AG04450 (cell line): ENCODE measurements at regions not wholly inside any gene's neighbourhood (a gene's known extent, or its start where the extent isn't known, plus 50 kb on each side); places are given as distances from the start of the nearest gene placed in this dataset.

ENCODE experiments used
- CTCF ChIA-PET: fragments of 300-600, 350-600 bp; formaldehyde crosslinking; extraction: SDS; loops from one replicate; lab custom pipeline; 2022; ENCODE audit warnings: antibody characterized with exemption, inconsistent platforms; lab: Charles Lee
- POLR2A ChIA-PET: fragments of 350-600 bp; formaldehyde crosslinking; extraction: SDS; loops from one replicate; lab custom pipeline; 2021; ENCODE audit warnings: antibody characterized with exemption, inconsistent platforms; lab: Yijun Ruan, JAX
- DNase-seq: peaks from one replicate; pipeline ENCODE4 v3.0.0-alpha.2; 2011; ENCODE audit warnings: low read depth, low spot score
- H3K27ac ChIP-seq: one replicate; pipeline ENCODE4 v1.5.1; 2012; ENCODE audit warnings: low read depth, low read length, control low read depth
- H3K27me3 ChIP-seq: one replicate; pipeline ENCODE4 v1.6.0; 2012; ENCODE audit warnings: low read length; ENCODE audit not compliant: control insufficient read depth, insufficient read depth
- H3K4me3 ChIP-seq: 2 replicates; pipeline ENCODE4 v1.5.1; 2011; ENCODE audit warnings: mild to moderate bottlenecking, low read depth, low read length, control low read depth
- H3K9me3 ChIP-seq: 2 replicates; pipeline ENCODE4 v1.5.1; 2012; ENCODE audit warnings: low read length; ENCODE audit not compliant: control insufficient read depth, insufficient read depth
- CTCF ChIP-seq: IDR thresholded peaks from 2 replicates; pipeline ENCODE4 v1.5.1; 2011; ENCODE audit warnings: low read depth, low read length, control low read depth, inconsistent platforms

- CTCF ChIA-PET, result no interaction called here
- Histone ChIP-seq H3K27ac (no peak overlapping the region), H3K4me3 (no peak overlapping the region), H3K27me3 (no peaks in the 10 kb centered on the region), H3K9me3 (peaks cover 5% of the 10 kb centered on the region; the same call in 1 of the 2 replicates)
- POLR2A ChIA-PET, result no interaction called here
- TF ChIP-seq CTCF, result no peak
- DNase-seq, result no peak
Observed at GRCh38 chr5:129217179-129217578, 122.6 kb downstream of the ISOC1 start.

- no peak for DNase-seq
- Histone ChIP-seq H3K4me3 (no peak overlapping the region), H3K9me3 (no peaks in the 10 kb centered on the region), H3K27ac (no peak overlapping the region), H3K27me3 (no peaks in the 10 kb centered on the region)
- ChIA-PET CTCF (interaction anchor here (0.6 kb wide), 1 partner anchor 543 kb away, joined by 5 read pairs; no protein-coding TSS in a partner anchor), POLR2A (no interaction called here)
- TF ChIP-seq CTCF, result no peak
Observed at GRCh38 chr5:129223178-129223577, 128.6 kb downstream of the ISOC1 start.

GRCh38 chr5:129228577-129228976 is 134.0 kb downstream of the ISOC1 start:
- H3K9me3 ChIP-seq, result no peaks in the 10 kb centered on the region
- POLR2A ChIA-PET, result no interaction called here
- CTCF ChIA-PET, result no interaction called here
- no peak overlapping the region for H3K27ac ChIP-seq
- no peak for DNase-seq
- TF ChIP-seq CTCF, result no peak
- no peak overlapping the region for H3K4me3 ChIP-seq
- no peaks in the 10 kb centered on the region for H3K27me3 ChIP-seq

- POLR2A ChIA-PET, result no interaction called here
- CTCF ChIA-PET, result no interaction called here
Observed at GRCh38 chr5:129241755-129242154, 147.2 kb downstream of the ISOC1 start.

GRCh38 chr5:129243039-129243438 is 148.5 kb downstream of the ISOC1 start:
- DNase-seq, result no peak
- no peaks in the 10 kb centered on the region for H3K27me3 ChIP-seq
- ChIA-PET CTCF (no interaction called here), POLR2A (no interaction called here)
- H3K9me3 ChIP-seq, result no peaks in the 10 kb centered on the region
- no peak overlapping the region for H3K27ac ChIP-seq
- no peak for TF ChIP-seq CTCF
- H3K4me3 ChIP-seq, result no peak overlapping the region

More at GRCh38 chr5:129241755-129242154, 147.2 kb downstream of the ISOC1 start:
- no peak for TF ChIP-seq CTCF
- Histone ChIP-seq H3K4me3 (no peak overlapping the region), H3K9me3 (no peaks in the 10 kb centered on the region), H3K27me3 (no peaks in the 10 kb centered on the region), H3K27ac (no peak overlapping the region)
- no peak for DNase-seq
